ENCODE measurements at regions not wholly inside any gene's neighbourhood (a gene's known extent, or its start where the extent isn't known, plus 50 kb on each side); places are given as distances from the start of the nearest gene placed in this dataset.

DNA sequence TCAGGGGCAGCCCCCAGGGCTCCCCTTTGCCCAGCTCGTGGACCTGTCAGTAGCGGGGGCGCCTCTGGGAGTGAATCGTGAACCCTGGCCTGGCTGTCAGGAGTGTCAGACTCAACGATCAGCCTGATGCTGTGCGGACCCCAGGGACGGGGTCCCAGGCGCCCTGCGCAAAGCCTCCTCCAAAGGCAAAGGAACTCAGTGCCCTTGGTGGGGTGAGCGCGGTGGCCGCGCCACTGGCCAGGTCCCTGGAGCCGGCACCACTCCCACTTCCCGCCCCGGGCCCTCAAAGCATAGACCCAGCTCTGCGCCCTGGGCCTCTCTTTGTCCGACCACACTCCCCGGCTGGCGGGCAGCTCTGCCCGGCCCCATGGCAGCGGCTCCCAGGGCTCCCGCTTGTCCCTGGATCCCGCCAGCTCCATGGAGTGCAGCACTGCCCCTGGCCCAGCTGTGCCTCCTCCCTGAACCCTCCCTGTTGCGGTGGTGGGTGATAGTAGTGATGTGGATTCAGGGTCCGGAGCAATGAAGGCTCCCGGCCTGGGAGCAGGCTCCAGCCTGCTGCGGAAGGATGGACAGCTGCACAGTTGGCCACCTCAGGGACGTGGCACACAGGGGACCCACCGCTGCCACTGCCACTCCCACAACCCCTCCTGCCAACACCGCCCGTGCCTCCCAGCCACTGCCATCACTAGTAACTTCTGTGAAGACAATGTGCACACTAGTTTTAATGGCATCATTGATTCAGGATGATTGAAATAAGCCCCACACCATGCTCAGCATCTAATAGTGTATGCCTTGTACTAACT is 263.8 kb downstream of the ZBBX start:
- Histone ChIP-seq H3K4me3 (no peak overlapping the region), H3K27ac (no peak overlapping the region), H3K36me3 (no peaks in the 10 kb centered on the region), H3K9me3 (replicated peaks) (no peaks in the 10 kb centered on the region), H3K4me1 (no peaks in the 10 kb centered on the region), H3K27me3 (no peaks in the 10 kb centered on the region)
- no peak for DNase-seq

DNA sequence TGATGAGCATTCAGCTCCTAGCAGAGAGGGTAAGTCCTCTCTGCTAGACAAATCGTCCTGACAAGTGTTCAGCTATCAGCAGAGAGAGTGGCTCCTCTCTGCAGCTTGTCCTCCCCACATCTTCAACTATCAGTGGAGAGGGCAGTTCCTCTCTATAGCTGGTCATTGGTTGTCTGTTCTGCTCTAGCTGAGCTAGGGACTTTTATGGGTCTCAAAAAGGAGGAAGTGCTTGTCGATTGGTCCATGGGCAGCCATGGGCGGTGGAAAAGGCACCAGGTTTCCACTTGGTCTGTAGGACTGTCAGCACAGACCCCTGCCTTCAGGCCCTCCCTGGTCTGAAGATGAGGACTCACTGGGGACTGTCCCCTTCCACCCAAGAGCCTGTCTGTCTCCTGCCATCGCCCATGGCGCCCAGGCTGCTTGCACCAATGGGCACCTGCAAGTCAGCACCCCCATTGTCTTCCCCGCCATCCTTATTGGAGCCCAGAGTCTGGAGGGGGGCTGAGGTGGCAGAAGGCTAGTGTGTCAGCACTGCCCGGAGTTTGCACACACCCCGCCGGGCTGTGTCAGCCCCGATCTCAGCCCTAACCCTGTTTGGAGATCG is 264.7 kb downstream of the ZBBX start:
- no peaks in the 10 kb centered on the region for H3K4me1 ChIP-seq
- no peaks in the 10 kb centered on the region for H3K36me3 ChIP-seq
- H3K9me3 ChIP-seq (replicated peaks), result no peaks in the 10 kb centered on the region
- no peaks in the 10 kb centered on the region for H3K27me3 ChIP-seq
- DNase-seq, result no peak
- no peak overlapping the region for H3K27ac ChIP-seq
- no peak overlapping the region for H3K4me3 ChIP-seq

DNA sequence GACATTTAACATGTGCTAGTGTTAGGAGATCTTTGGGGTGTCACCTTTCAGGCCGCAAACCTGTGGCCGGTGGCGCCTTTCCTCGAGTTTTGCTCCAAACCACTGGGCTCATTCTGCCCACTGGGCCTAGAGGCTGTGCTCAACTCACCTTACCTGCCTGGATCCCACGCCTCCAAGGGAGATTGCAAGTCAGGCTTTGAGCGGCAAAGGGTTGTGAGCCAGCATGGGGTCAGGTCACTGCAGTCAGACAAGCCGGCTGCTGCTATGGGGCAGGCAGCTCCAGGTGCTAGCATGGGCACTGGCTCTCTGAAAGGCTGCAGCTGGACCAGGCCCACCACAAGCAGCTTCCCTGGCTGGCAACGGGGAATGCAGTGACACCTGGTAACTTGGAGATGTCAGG is 265.5 kb downstream of the ZBBX start:
- no peak overlapping the region for H3K4me3 ChIP-seq
- no peak overlapping the region for H3K27ac ChIP-seq
- no peaks in the 10 kb centered on the region for H3K36me3 ChIP-seq
- no peak for DNase-seq
- H3K9me3 ChIP-seq (replicated peaks), result no peaks in the 10 kb centered on the region
- no peaks in the 10 kb centered on the region for H3K4me1 ChIP-seq
- no peaks in the 10 kb centered on the region for H3K27me3 ChIP-seq

DNA sequence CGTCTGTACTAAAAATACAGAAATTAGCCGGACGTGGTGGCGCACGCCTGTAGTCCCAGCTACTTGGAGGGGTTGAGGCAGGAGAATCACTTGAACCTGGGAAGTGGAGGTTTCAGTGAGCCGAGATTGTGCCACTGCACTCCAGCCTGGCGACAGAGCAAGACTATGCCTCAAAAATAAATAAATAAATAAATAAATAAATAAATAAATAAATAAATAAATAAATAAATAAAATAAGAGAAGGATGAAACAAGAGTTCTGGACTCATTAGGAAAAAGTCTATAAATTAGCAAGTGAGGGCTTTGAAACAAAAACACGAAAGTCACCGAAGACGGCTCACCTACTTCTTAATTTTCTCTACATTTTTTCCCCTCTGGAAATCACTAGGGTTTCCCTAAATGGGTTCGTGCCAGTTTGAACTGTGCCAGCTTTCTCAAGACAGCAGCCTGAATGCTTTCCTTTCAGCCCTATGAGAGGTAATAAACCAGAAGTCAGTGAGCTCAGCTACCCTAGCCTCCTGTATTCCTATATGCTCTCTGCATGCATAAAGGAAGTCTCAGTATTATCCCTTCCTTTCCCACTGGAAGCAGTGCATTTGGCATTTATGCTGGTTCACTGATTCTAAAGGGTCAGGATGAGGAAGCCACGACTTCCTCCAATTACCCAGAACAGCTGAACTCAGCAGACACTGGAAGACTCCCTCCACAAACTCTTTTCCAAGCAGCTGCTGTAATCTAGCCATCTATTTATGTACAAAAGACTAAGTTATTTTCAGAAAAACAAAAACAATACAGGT is 266.9 kb downstream of the ZBBX start:
- H3K36me3 ChIP-seq, result no peaks in the 10 kb centered on the region
- no peak overlapping the region for H3K4me3 ChIP-seq
- no peaks in the 10 kb centered on the region for H3K4me1 ChIP-seq
- no peaks in the 10 kb centered on the region for H3K9me3 ChIP-seq (replicated peaks)
- H3K27me3 ChIP-seq, result no peaks in the 10 kb centered on the region
- DNase-seq, result peak in 1 of 2 experiments; percentile 51
- H3K27ac ChIP-seq, result no peak overlapping the region

DNA sequence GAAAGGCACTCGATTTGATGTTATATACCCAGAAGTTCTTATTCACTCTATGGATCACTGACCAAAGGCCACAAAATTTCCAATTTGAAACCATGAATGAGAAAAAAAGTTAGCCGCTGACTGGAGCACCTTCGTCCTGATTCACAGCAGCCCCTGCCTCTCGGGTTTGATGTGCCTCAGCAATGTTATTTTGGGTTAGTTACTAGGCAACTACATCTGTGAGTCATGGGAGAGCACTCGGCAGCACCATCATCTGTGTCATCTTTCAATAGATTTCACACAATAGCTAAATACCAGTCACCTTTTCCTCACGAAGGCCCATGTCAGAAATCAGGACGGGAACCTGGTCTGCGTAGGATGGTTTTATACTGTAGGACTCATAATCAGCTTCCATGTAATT is 269.2 kb downstream of the ZBBX start:
- DNase-seq, result peak in 1 of 2 experiments; percentile 6
- Histone ChIP-seq H3K4me1 (no peaks in the 10 kb centered on the region), H3K9me3 (replicated peaks) (no peaks in the 10 kb centered on the region), H3K27me3 (no peaks in the 10 kb centered on the region), H3K36me3 (no peaks in the 10 kb centered on the region), H3K4me3 (no peak overlapping the region), H3K27ac (no peak overlapping the region)

DNA sequence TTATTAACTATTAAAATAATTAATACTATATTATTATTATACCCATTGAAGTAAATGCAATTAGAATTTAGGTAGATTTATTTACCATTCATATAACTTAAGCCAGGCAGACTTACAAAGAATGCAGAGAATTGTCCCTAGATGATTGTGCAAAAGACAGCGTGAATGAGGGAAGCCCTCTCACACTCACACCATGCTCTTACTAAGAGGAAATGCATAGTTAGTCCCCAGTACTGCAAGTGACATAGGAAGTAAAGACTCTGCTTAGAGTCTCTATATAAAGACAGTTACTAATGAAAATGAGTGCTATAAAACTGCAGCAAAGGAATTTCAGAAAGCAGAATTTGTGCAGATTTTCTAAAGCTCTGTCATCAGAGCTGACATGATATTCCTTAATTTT is 270.4 kb downstream of the ZBBX start:
- Histone ChIP-seq H3K36me3 (no peaks in the 10 kb centered on the region), H3K27ac (no peak overlapping the region), H3K27me3 (no peaks in the 10 kb centered on the region), H3K4me1 (no peaks in the 10 kb centered on the region), H3K4me3 (no peak overlapping the region), H3K9me3 (replicated peaks) (no peaks in the 10 kb centered on the region)
- DNase-seq, result no peak

DNA sequence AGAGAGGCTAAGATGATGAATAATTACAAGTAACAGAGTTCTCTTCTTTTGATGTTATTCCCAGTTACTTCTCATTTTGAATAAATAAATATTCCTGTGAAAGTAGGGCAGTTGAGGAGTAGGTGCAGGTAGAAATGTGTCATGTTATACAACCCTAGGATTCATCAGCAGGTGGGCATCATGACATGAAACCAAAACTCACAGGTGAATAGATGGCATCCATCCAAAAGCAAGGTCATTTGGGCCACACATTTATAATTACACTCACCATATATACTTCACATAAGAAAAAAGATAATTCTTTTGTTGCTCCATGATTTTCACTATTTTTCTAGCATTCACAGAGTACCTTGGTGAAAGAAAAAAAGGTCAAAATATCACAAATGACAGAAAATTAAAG is 273.6 kb downstream of the ZBBX start:
- no peaks in the 10 kb centered on the region for H3K27me3 ChIP-seq
- no peak for DNase-seq
- no peaks in the 10 kb centered on the region for H3K9me3 ChIP-seq (replicated peaks)
- no peak overlapping the region for H3K27ac ChIP-seq
- H3K36me3 ChIP-seq, result no peaks in the 10 kb centered on the region
- H3K4me1 ChIP-seq, result no peaks in the 10 kb centered on the region
- H3K4me3 ChIP-seq, result no peak overlapping the region

DNA sequence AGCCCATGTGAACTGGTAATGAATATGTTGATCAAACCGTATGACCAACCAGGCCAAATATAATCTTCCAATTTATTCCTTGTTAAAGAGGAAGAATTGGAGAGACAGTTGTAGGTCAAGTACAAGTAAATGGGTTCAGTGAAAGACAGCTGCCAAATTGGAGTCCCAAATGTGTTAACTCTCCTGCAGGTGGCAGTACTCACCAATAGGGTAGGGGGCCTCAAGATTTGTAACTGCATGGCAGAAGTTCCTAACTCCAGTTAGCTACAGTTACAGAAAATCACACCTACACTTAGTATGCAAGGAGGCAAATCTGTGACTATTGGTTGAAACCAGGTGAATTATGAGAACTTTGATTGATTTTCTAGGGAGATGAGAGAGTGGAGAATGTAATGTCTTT is 278.0 kb downstream of the ZBBX start:
- no peak overlapping the region for H3K27ac ChIP-seq
- no peaks in the 10 kb centered on the region for H3K4me1 ChIP-seq
- H3K36me3 ChIP-seq, result no peaks in the 10 kb centered on the region
- H3K9me3 ChIP-seq (replicated peaks), result no peaks in the 10 kb centered on the region
- DNase-seq, result peak in 1 of 2 experiments; percentile 28
- H3K27me3 ChIP-seq, result no peaks in the 10 kb centered on the region
- no peak overlapping the region for H3K4me3 ChIP-seq

DNA sequence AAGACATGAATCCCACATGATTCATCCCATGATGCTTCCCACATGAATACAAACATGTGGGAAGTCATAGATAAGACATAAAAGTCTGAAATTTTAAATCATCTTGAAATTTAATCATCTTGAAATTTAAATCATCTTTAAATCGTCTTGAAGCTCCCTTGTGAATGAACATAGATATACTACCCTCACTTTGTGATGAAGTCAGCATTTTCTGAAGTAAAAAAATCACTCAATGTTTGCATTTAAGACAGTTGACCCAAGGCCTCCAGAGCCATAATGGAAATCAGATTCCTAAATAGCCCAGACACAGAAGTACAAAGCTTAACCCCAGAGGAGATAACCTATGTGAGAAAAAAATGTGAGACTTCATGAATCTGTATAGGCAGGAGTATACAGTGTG is 279.4 kb downstream of the ZBBX start:
- Histone ChIP-seq H3K36me3 (no peaks in the 10 kb centered on the region), H3K27ac (no peak overlapping the region), H3K27me3 (no peaks in the 10 kb centered on the region), H3K4me1 (no peaks in the 10 kb centered on the region), H3K9me3 (replicated peaks) (no peaks in the 10 kb centered on the region), H3K4me3 (no peak overlapping the region)
- DNase-seq, result no peak

DNA sequence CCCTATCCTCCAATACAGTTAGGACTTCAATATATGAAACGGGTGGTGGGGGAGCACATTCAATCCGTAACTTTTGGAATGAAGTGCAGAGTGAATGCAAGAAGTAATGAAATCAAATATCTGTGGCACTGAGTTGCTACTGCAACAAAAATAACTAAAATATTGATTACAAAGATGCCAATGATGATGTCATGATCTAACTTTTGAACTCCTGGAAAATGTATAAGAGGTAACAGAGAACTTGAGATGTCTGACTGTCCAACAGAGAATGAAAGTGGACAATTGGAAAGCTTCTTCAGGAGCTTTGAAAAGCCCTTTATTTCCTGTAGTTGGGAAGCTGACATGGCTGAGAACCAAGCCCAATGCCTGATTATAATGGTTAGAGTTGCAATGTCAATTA is 279.9 kb downstream of the ZBBX start:
- Histone ChIP-seq H3K27ac (no peak overlapping the region), H3K36me3 (no peaks in the 10 kb centered on the region), H3K27me3 (no peaks in the 10 kb centered on the region), H3K4me1 (no peaks in the 10 kb centered on the region), H3K4me3 (no peak overlapping the region), H3K9me3 (replicated peaks) (no peaks in the 10 kb centered on the region)
- no peak for DNase-seq

DNA sequence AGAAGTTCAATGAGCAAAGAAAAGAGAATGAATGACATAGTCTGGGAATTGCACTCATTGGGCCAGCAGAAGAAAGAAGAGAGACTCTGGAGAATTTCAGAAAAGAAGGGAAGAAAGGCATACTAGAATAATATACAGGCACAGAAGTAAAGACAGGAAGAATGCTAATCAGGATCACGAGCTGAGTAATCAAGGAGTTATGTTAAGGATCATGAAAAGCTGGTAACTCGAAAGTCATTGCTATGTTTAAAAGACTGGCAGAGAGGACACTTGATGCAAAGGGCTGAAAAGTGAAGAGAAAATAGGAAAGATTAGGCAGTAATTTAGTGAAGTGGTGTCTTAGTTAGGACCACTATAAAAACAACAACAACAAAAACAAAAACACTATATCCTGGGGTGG is 284.1 kb downstream of the ZBBX start:
- Histone ChIP-seq H3K27ac (no peak overlapping the region), H3K9me3 (replicated peaks) (no peaks in the 10 kb centered on the region), H3K36me3 (no peaks in the 10 kb centered on the region), H3K27me3 (no peaks in the 10 kb centered on the region), H3K4me3 (no peak overlapping the region), H3K4me1 (no peaks in the 10 kb centered on the region)
- no peak for DNase-seq

DNA sequence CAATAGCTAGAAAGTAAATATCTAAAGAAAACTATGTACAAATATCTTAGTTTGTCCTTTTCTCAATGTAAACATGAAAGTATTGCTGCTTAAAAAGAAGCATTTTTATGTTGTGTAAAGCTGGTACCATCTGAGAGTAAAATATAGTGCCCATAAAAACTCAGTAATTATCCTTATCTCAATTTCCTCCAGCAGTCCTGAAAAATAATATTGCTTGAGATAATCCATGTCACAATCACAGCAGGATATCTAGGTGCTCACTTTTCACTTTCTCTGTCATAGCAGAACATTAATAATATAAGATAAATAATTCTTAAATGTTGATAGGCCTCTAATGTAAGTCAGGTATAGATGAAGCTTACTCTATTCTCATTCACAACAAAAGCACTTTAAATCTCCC is 285.5 kb downstream of the ZBBX start:
- H3K36me3 ChIP-seq, result no peaks in the 10 kb centered on the region
- H3K4me3 ChIP-seq, result no peak overlapping the region
- no peak for DNase-seq
- no peaks in the 10 kb centered on the region for H3K9me3 ChIP-seq (replicated peaks)
- no peaks in the 10 kb centered on the region for H3K27me3 ChIP-seq
- H3K4me1 ChIP-seq, result no peaks in the 10 kb centered on the region
- H3K27ac ChIP-seq, result no peak overlapping the region

DNA sequence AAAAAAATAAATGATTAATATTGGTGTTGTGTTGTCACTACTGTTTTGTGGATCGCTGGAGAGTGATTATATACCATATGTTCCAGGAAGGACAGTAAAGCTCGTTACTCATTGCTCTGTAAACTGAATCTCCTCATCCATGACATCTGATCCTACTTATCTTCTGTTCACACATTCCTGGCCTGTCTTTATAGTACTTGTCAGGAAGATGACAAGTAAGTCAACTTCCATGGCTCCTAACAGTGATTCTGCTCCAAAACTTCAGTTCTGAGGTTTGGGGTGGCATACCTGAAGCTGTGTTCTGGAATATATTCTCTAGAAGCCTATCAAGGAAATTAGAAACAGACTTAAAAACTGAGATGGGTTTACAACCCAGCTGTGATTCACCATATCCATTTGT is 288.9 kb downstream of the ZBBX start:
- Histone ChIP-seq H3K27ac (no peak overlapping the region), H3K36me3 (no peaks in the 10 kb centered on the region), H3K4me3 (no peak overlapping the region), H3K27me3 (no peaks in the 10 kb centered on the region), H3K9me3 (replicated peaks) (no peaks in the 10 kb centered on the region), H3K4me1 (no peaks in the 10 kb centered on the region)
- no peak for DNase-seq

DNA sequence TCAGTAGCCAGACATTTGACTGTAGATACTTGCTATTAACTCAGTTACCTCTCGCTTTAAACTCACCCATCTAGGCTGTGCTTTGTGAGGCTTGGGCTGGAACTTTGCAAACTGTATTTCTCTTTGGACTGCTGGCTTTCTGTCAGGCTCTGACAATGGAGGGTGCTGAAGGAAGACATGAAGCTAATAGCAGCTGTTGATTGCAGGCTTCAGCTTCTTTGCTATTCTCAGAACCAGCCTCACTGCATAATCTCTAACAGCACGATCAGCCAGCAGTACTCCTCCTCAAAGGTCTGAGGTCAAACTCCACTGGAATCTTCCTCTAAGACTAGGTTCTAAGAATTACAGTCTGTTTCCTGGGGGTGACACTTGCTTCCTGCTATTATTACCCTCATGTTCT is 295.6 kb downstream of the ZBBX start:
- Histone ChIP-seq H3K4me3 (no peak overlapping the region), H3K36me3 (no peaks in the 10 kb centered on the region), H3K9me3 (replicated peaks) (no peaks in the 10 kb centered on the region), H3K4me1 (no peaks in the 10 kb centered on the region), H3K27ac (no peak overlapping the region), H3K27me3 (no peaks in the 10 kb centered on the region)
- no peak for DNase-seq

DNA sequence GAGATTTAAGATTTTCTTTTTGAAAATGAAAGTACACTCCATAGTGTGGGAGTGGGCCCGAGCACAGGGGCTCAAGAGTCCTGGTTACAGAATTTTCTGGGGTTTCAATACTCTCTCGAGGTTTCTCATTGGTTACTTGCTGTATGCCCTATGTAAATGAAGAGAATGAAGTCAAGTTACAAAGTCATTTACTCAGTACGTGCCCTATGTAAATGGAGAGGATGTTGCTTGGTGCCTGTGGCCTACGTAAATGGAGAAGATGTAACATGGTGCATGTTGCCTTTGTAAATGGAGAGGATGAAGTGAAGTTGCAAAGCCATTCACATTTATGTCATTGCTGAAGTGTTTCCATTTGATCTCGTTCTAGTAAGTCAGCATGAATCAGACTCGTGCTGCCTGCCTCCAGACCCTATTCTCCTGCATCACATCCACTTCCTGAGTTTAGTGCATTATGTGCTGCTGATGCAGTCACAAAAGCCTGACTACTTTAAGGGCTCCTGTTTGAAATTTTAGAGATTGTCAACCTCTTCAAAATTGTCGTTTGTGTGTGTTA is 302.0 kb downstream of the ZBBX start:
- Histone ChIP-seq H3K4me3 (no peak overlapping the region), H3K27me3 (no peaks in the 10 kb centered on the region), H3K36me3 (no peaks in the 10 kb centered on the region), H3K27ac (no peak overlapping the region), H3K9me3 (replicated peaks) (no peaks in the 10 kb centered on the region), H3K4me1 (no peaks in the 10 kb centered on the region)
- DNase-seq, result peak in 1 of 2 experiments; percentile 6

Data from SJCRH30 (cell line).